GM19238 (cell line): ENCODE measurements at regions not wholly inside any gene's neighbourhood (a gene's known extent, or its start where the extent isn't known, plus 50 kb on each side); places are given as distances from the start of the nearest gene placed in this dataset.

Experiments used
- DNase-seq: peaks from one replicate; pipeline ENCODE4 v3.0.0; 2011; ENCODE audit warnings: low spot score; ENCODE audit not compliant: insufficient read length

DNA sequence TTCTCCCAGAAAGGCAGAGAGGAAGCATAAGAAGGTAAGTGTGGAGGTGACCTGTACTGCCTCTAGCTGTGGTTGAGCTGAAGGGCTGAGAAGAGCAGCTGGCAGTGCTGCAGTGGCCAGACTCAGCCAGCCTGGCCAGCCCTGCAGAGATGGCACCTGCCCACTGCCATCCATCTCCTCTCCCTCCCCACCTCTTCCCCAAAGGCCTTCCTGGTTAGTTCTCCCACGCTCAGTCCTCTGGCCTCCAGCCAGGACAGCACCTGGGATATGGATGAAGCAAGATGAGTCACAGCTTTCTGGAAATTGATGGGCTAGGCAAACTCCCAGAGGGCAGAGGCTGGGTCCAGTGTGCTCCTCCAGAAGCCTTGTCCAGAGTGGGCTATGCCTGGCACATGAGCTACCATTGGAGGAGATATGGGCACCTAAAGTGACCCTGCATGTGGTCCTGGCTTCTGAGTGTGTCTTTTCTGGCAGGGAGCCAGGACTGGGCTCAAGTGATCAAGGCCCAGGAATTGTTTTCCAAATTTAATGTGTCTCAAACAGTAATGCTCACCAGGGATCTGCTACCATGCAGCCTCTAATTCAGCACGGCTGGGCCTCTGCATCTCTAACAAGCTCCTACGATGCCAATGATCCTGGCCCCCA is 81.0 kb upstream of the CACUL1 start:
- DNase-seq = no peak

DNA sequence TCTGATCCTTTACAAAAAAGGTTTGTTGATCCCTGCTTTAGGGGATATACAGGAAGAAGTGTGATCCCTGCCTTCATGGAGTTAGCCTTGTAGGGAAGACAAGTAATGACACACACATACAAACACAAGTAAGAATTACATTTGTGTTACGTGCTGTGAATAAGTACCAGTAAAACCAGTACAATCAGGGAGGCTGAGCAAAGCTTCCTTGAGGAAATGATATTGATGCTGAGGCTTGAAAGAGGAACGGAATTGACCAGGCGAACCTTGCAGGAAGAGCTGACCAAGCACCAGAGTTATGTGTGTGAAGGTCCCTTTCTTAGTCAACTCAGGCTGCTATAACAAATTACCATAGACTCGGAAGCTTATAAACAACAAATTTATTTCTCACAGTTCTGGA is 83.6 kb upstream of the CACUL1 start:
- DNase-seq = no peak

DNA sequence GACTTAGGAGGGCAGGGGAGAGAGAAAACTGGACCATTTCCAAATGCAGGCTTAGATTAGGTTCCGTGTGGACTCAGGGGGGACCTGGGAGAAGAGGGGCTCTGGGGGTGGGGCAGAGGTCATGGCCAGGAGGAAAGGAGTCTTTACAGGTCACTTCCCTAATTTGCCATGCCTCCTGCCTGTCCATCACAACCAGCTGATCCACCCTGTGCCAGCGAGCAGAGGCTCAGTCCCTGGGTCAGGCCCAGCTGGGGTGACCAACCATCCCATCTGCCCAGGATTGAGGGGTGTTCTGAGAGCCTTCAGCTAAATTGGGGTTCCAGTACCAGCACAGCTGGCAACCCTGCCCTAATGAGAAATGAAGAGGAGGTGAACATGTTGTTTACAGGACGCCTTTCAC is 84.6 kb upstream of the CACUL1 start:
- DNase-seq = no peak

DNA sequence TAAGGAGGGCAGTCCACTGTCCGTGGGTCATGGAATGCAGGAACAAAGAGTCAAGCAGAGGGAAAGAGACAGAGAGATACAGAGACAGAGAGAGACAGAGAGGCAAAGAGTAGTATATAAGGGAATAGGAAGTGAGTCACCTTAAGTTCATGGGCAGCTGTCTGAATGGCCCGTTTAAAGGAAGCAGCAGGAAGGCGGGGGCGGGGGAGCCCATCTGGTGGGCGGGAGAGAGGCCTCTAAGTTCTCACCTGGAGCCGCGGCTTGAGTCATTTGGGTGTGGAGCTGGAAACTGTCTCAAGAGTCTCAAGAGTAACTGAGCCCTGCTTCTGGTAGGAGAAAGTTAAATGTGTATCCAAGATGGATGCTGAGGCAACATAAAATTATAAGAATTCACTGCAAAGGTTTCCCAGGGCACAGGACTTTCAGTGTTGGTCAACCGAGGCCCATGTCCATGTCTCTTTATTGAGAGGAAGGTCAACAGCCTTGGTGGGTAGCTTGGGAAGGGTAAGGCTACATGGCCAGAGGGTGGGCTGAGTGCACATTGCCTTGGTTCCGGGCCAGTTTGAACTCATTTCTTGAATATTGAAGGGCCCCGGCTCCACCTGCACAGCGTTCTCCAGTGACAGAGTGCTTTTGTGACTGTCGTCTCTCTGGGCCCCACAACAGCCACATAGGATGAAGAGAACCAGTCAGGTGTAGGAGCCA is 85.5 kb upstream of the CACUL1 start:
- no peak for DNase-seq

DNA sequence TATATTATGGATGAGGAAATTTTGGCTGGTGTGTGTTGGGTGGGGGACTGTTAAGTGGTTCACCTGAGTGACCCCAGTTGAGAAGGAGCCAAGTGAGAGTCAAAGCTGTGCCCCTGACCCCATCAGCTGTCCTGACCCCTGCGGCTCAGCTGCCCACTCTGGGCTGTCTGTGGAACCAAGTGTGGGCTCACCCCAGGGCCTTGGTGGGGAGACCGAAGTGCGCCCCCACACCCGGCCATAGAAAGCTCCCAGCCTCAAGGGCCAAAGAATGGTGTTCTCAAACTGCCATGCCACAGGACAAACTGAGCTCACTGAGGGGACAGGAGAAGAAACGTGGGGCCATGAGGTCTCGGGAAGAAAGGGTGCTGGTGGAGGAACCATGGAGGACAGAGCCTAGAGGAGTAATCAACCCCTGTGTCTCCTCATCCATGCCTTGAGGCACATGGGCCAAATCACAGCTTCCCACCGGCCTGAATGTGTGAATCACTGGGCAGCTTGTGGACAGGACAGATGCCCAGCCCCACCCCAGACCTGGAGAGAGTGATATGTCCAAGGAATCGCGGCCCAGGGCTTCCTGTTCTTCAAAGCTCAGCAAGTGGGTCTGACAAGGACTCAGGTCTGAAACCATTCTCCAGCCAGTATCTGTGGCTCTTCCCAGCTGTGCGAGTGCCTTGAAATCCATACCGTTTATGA is 86.2 kb upstream of the CACUL1 start:
- no peak for DNase-seq

DNA sequence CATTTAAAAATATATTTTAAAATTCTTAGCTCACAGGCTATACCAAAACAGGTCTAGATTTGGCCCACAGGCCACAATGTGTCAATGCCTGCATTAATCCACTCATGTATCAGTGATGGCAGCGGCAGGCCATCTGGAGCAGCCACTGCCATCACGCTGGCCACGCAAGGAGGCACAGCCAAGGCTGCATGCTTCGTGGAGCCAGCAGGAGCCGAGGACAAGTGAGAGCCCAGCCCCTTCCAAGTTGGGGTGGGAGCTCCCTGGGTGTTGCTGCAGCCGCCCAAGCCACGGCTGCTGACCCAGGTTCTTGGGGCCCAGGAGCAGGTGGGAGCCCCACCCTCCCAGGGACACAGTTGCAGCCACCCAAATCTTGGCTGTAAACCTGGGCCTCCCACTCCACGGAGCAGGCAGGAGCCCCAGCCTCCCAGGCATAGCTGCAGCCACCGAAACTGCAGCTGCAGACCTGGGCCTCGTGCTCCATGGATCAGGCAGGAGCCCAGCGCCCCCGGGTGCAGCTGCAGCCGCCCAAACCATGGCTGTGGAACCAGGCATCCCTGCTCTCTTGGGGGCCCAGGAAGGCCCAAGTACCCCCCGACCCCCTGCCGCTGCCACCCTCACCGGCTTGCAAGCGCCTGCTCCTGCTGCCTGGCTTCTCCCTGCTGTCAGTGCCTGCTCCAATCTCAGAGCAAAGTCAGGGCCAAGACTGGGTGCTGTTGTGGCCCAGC is 87.3 kb upstream of the CACUL1 start:
- no peak for DNase-seq

DNA sequence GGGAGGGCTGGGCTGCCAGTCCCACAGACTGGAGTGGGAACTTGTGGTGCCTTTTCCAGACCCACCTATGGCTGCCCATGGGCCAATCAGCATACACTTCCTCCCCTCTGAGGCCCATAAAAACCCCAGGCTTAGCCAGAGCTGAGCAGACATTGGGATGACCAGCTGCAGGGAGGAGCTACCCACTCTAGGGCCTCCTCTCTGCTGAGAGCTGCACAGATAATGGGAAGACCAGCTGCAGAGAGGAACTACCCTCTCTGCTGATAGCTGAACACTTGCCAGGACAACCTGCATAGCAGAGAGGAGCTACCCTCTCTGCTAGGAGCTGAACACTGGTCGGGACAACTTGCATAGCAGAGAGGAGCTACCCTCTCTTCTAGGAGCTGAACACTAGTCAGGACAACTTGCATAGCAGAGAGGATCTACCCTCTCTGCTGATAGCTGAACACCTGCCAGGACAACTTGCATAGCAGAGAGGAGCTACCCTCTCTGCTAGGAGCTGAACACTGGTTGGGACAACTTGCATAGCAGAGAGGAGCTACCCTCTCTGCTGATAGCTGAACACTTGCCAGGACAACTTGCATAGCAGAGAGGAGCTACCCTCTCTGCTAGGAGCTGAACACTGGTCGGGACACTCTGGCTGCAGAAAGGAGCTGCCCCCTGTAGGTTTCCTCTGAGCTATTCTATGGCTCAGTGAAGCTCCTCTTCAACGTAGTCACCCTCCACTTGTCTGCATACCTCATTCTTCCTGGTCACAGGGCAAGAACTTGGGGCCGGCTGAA is 88.3 kb upstream of the CACUL1 start:
- no peak for DNase-seq

DNA sequence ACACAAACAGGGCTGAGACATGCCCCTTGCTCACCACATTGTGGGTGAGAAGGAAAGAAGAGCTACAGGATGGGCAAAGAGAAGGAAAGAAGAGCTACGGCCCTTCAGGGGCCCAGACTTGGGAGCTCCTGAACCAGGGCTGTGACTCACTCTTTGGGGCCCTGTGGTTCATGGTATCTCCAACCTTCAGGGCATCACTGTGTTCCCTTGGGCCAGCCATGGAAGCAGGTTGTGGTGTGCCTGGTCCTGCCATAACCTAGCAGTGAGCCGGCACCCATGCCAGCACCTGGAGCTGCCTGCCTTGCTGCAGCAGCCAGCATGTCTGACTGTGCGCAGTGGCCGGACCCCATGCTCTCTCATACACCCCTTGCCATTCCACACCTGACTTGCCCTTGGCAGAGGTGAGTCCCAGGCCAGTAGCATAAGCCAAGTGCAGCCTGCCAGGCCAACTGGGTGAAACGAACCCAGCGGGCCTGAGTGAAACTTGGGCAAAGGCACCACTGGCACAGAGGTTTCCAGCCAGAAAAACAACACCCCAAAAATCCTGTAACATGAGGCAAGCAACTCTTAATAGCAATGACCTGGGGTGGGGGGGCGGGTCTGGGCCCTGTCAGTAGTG is 89.0 kb upstream of the CACUL1 start:
- DNase-seq = no peak

DNA sequence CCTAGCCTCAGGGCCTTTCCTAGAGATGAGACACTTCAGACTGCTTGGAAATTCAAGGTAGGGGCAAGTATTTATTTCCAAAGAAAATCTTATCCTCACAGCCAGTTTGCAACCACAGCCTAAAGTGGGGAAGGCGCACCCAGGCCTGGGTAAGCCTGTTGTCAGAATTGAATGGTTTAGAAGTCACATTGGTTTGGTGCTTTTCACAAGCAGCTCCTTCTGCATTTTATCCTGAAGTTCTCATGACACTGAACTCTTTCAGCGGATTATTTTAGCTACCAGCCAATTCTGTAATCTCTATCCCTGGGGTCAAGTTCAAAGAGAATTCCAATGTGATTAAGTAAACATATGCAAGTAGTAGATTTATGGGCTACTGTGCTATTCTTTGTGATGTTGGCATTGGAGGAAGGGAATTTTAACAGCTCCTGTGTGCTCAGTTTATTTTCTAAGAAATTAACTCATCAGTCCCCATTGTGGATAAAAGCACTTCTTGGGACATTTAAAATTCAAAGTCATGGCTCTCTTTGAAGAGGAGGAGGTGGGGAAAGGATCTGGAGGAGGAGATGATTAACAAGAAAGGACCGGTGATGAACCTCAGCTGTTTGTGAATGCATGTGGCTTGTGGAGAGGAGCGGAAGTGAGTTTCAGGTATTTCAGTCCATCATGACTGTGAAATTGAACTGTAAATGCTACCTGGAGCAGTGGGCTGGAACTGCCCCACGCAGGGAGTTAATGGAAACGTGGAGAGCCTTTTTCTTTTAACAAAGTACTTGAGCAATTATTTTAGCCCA is 90.2 kb upstream of the CACUL1 start:
- DNase-seq = no peak

DNA sequence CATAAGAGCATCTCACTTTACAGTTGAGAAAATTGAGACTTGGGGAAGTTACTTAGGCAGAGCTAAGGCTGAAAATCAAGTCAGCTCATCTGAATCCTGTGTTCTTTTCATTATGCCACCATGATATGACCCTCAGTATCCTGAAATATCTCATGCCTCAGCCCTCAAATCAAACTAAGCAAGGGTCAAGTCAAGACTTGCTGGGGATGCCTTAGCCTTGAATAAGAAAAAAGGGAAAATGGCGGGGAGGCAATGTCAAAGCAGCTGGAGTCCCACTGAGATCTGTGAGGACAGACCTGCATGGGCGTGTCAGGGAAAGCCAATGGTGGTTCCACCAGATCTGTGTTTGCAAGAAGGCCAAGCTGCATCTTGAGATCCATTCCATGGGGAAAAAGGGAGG is 91.0 kb upstream of the CACUL1 start:
- no peak for DNase-seq

DNA sequence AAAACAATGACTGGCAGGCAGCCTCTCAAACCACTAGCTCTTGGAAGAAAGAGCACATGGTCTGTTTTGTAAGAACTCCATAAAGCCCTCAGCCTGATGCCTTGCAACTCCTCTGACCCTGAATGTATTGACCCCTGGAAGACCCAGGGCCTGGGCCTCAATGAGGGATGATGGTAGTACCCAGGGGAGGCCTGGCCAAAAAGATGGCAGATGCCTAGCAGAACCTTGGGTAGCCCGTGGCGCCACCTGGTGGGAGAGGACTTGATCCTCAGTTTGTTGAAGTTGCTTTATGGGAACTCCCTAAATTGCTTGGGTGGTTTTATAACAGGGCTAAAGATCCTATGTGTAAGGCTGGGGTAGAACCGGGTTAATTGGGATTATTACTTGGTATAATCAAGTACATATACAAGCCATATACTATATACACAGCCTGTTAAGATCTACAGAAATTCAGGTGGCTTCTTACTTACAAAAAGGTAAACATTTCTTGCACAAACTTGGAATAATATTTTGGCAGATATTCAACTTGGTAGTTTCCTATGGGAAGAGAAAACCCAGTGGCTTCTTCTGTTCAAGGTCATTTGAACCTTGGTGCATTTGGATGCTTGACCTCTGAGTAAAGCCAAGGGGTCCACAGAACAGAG is 95.8 kb upstream of the CACUL1 start:
- DNase-seq = peak; percentile 16

DNA sequence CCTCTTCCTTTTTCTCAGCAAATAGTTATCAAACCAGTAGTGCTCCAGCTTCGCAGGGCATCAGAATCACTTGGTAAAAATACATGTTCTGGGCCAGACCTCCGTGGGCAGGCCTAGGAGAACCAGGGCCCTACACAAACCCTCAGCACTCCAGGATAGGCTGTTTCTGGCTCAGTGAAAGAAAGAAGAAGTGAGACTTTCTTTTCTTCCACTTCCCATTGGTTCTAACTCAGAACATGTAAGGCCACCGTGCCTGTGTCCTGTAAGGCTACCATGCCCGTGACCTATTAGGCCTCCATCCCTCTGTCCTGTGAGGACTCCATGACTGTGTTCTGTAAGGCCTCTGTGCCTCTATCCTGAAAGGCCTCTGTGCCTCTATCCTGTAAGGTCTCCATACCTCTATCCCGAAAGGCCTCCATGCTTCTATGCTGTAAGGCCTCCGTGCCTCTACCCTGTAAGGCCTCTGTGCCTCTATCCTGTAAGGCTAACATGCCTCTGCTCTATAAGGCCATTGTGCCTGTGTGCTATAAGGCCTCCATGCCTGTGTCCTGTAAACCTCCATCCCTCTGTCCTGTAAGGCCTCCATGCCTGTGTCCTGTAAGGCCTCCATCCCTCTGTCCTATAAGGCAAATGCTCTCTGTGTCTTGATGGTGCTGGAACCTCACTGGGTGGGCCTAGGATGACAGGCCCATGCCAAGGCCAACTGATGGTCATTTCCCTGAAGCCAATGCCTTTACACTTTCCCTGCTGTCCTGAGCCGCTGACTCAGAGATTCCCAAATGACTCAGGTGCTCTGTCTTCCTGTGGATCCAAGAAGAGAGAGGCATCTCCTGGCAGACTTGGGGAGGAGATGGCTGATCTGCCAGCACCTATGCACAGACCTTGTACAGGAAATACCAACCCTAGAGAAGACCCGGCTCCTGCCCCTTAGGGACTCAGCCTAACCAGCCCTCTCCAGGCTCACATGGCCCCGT is 96.6 kb upstream of the CACUL1 start:
- no peak for DNase-seq

DNA sequence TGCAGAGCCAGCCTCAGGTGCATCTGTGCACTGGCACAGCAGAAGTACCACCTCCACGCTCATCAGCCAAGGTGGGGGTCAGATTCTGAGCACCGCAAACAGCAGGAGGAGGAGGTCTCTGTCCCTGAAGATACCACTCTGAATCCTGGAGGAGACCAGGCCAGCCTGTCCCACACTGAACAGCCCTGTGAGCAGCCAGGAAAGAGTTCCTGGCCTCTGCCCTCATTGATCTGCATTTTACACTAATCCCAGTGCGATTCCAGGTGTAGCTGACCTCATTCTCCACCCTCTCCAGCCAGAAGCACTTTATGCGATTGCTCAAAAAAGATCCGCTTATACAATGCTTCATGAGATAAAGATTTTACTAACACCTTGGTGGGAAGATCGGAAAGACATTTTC is 99.1 kb upstream of the CACUL1 start:
- DNase-seq = no peak

DNA sequence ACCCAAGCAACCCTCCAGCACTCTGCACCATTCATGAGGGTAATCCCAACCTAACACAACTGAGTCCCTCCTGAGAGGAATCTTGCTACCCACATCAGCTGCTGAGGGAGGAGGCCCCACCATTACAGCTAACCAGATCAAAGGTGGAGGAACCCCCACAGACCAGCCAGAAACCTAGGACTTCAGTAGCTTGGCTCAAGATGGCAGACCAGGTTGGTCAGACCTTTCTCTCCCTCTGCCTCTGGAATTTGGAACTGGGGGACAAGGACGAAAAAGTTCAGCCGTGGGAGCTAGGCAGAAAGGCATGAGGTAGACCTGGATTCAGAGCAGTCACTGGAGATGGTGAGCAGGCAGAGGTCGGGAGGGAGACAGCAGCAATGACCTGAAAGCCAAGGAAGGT is 101.3 kb upstream of the CACUL1 start:
- DNase-seq = no peak

DNA sequence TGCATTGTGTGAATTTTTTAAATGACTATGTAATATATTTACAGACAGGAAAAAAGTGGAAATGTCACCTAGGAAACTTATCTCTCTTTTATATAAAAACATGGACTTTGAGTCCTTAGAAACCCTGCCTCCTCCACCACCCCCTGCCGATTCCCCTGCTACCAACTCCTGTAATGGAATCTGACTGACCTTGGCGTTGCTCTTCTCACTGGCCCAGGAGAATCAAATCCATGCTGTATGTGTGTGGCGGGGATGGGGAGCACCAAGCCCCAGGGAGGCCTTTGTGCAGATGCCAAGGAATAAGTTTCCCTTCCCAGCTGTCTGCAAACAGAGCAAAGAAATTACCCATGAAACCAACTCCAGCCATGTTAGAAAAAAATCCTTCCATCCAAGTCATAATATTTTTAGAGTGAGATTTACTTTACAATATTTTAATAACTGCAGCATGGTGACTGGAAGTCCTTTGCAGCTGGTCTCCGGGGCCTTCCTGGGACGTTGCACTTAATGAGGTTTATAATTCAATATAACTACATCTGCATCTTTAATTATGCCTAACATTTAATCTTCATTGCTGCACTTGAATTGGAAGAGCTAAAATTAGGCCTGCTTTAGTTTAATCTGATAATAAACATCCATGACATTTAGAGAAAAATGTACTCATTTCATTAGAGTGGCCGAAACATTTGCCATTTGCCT is 111.4 kb upstream of the CACUL1 start:
- DNase-seq = no peak

DNA sequence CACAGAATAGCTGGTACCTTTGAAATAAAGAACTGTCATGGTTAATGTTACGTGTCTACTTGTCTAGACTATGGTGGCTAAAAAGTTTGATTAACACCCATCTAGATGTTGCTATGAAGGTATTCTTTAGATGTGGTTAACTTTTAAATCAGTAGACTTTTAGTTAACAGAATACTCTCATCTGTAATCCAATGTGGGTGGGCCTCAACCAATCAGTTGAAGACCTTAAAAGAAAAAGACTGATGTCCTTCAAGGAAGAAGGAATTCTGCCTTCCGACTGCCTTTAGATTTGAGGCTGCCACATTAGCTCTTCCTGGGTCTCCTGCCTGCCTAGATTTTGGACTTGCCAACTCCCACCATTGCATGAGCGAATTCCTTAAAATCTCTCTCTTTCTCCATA is 113.0 kb upstream of the CACUL1 start:
- DNase-seq = no peak

DNA sequence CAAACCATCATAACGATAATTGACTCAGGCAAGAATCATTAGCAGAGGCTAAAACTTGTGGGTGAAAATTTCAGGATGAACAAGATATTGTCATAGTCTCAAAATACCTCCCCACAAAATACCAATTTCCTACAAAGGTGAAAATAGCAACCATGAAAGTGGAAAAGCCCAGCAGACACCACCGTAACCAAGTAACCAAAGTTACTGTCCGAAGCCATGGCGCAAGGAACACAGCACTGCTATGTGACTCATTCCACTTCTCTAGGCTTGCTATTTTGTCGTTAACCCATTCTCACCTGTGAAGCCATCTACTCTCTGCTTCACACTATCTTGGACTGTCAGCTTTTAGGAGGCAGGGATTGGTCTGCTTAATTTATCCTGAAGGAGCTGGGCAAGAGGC is 113.8 kb upstream of the CACUL1 start:
- no peak for DNase-seq
